ENCODE measurements at regions not wholly inside any gene's neighbourhood (a gene's known extent, or its start where the extent isn't known, plus 50 kb on each side); places are given as distances from the start of the nearest gene placed in this dataset.

DNA sequence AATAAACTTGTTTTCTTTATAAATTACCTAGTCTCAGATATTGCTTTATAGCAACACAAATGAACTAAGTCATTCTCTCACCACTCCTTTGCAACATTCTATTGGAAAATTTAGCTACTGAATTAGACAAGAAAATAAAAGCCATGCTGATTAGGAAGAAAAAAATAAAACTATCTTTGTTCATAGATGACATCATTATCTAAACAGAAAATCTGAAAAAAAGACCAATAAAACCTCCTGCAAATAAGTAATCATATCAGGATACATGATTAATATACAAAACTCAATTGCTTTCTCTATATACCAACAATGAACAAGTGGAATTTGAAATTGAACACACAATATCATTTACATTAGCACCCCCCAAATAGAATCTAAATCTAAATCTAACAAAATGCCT is 455.3 kb upstream of the KIF2A start:
- no peak for DNase-seq

DNA sequence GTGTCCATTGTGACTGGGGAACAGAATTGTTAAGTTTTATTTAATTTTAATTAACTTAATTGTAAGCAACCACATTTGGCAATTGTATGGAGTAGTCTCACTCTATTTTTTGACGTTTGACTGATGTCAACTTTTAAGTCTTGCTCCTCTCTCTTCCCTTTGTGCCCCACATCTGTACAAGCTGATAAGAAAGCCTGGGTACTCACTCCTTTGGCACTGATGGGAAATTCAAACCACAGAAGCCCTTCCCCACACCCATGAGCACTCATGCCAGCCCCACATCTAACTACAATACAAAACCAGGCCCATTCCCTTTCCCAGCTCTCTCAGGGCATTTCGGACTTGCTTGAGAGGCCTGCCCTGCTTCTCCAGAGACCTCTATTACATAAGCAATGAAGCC is 451.5 kb upstream of the KIF2A start:
- DNase-seq: no peak

DNA sequence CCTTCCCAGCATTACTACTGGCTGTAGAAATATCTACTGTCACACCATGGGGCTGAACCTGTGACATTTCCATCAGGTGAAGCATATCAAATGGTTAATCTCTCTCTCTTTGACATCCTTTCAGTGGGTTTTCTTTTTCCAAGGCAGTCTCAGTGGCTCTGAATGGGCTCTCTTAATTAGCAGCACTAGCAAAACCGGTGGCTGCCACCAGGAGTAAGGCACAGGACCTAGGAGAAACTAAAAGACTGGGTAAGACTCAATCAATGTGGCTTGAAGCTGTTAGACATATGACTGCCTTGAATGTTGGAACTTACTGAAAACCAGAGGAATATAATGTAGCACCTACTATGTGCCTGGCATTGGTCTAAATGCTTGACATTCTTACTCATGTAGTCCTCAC is 445.0 kb upstream of the KIF2A start:
- DNase-seq: no peak

DNA sequence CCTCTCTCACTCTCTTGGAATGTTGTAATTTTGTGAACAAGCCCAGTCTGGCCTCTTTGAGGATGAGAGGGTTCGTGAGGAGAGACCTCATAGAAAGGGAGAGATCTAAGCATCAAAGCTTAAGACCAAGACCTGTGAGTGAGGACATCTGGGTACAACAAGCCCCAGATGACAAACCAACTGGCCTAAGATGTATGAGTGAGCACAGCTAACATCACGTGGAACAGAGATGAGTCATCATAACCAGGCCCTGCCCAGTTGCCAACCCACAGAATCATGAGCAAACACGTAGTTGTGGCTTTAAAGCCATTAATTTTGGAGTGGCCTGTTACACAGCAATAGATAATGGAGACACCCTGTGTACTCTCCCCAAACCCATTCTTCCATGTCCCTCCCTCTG is 439.1 kb upstream of the KIF2A start:
- DNase-seq: no peak

DNA sequence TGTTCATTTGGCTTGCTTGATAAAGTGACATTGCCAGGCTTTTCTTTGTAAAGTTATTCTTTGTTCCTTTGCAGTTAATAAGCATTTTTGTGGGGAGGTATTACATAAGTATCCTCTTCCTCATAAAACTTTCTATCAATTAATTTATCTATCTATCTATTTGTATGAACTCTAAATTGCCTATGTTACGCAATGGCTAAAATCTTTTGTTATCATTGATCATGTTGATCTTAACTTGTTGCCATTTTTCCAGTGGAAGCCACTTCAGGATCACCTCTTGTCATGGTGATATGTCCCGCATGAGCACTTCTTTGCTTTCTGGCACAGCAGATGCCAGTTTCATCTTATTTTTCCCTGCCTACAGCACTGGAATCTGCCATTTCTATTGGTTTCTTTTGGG is 436.7 kb upstream of the KIF2A start:
- DNase-seq: no peak

DNA sequence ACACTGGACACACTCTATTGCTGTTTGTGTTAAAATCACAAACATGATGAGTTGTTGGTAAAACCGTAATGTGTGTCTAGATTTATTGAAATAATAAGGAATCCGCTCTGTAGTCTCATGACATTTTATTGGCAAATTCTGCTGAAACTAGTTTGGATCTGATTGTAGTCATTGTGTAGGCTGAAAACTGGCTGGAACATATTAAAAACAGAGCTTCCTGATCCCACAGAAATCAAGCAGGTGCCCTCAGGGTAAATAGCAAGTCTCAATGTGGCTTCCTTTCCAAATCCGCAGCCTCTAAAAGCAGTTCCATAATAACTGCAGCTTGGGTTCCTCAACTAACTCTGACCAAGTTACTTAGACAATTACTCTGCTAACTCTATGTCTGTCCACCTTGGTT is 427.5 kb upstream of the KIF2A start:
- DNase-seq: no peak

DNA sequence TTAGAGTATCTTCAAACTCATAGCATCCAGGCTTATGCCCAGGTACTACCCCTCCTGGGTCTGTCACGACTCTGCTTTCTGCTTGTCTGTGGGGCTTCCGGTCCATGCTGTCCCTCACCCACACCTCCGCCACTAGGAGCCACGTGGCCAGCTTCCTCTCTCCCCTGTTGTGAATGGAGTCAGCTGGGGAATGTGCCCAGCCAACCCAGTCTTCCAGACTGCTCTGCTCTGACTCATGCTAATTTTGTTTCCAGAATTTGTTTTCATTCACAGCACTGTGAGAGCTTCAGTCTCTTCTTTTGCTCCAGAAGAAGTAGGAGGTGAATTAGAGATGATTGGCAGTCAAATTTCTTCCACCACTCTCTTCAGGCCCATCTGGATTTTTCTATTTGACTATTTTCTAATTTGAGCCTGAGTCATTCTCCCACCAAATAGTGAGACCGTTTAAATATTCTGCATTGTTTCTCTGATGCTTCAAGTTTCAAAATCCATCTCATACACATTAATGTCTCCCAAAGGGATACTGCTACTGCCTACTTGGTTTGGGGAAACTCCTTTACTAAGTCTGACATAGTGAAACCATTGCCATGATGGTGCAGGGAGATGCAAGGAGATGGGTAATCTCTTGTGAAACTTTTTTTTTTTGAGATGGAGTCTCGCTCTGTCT is 424.1 kb upstream of the KIF2A start:
- DNase-seq: no peak

DNA sequence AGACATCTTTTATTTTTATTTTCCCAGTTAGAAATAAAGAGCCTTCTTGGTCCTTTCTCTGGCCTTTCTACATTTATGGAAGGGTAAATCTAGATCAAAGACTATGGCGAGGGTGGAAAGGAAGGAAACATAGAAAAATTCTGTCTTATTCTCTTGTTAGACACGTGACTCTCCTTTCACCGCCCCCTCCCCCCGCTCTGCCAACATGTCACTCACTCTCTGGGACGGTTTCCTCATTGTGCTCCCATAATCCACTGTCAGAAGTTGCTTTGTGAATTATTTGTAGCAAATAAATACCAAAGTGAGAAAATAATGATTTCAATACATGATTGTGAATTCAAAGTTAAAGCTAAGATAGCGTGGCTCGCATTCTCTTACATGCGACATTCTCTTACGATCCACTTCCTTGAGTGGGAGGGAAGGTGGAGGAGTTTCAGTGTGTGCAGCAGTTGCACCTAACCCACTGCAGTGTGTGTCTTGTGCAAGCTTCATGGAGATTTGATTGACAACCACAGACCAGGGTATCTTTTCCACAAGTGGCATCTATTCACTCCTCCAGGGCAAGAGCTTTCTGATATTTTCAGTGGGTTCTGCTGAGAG is 423.0 kb upstream of the KIF2A start:
- DNase-seq: no peak

DNA sequence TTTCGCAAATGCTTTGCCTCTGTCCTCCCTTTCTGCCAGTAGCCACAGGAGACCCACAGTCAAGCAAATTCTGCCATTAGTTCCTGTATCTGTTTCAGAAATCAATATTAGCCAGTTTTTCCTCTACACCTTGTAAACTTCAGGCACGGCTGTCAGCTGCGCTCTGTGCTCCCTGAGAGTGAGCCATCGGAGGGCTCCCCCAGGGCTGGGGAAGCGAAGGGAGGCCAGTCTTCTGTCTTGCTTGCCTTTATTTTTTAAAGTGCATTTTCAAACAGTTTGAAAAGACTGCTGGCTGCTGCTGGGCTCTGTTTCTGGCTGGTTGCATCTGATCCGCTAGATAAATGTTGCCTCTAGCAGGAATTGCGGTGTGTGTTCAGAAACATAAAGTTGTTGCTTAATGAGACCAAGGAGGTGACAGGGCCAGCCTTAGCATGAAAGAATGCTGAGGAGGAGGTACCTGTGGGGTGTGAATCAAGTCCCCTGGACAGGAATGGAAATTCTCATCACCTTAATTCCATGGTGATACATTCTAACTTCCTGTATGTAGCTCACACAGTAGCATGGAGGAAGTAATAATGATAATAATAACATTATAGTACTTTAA is 421.7 kb upstream of the KIF2A start:
- DNase-seq: no peak

DNA sequence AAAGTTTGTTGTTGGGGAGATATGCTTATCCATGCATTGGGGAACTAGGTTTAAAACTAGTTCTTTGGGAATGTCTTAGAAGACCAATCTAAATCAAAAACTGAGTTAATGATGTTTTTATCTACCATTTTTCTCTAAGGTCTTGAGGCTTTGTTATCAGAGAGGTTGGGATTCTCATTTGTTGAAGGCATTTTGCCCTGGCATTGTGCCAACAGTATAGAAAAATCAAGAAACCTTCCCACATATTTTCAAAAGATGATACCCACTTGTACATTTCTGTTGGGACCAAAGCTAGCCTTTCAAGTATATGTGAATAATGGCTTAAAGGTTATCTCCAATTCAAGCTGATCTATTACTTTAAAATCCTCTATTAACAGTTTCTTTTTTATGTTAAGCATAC is 419.8 kb upstream of the KIF2A start:
- no peak for DNase-seq

DNA sequence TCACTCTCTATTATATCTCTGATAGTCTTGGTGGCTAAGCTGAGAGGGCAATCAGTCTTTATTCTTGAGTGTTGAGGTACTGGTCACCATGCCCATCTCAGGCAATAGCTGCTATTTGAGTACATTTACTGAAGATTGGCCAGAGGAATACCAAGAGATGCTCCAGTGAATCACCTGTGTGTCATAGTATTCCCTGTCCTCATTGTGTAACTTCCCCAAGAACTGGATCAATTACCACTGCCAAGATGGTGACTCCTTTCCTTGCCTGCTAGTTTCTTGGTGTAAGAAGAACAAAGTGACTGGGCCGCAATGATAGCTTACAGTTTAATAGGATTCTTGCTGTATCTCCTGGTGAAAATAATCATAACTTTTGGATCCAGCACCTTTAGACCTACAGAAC is 418.7 kb upstream of the KIF2A start:
- DNase-seq: no peak

DNA sequence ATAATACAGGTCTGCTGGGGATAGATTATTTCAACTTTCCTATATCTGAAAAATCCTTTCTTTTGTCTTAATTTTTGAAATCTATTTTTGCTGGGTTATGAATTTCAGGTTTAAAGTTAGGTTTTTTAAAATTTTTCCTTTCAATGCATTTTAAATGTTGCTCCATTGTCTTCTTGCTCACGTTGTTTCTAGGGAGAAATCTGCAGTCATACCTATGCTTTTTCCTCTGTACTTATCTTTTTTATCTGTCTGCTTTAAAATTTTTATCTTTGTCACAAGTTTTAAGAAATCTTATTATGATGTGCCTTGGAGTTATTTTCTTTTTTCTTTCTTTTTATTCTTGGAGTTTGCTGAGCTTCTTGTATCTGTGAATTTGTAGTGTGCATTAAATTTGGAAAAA is 412.0 kb upstream of the KIF2A start:
- DNase-seq: no peak

DNA sequence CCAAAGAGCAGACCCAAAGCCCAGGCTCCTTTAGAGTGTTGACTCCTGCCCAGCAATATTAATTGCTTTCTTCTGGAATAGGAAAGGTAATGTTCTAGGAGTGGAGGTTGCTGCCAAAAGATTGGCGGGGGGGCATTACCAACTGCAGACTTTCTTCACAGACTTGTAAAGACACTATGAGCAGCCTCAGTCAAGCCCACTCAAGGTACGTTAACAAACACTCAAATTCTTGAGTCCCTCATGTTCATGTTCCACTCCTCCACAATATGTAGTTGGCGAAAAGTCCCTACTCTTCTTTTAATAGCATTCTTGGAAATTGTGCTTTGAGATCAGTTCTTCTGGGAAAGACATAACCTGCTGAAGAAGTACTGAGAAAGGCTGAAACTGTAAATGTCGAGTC is 409.2 kb upstream of the KIF2A start:
- no peak for DNase-seq

DNA sequence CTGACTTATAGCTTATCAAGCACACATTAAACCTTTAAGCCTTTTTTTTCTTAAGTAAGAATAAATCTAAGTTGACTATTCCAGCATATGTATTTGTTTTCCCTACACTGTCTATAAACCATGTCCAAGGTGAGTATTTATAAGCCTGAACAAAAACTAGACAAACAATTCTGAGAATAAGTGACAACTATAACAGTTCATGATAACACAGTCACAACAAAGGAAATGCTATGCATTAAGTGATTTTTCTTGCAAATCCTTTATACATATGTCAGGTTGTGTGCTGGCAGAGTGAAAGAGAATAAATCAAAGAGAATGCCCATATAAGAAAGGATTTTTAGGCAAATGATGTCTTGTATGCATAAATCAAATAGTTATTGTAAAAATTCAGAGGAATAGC is 408.8 kb upstream of the KIF2A start:
- DNase-seq: no peak

DNA sequence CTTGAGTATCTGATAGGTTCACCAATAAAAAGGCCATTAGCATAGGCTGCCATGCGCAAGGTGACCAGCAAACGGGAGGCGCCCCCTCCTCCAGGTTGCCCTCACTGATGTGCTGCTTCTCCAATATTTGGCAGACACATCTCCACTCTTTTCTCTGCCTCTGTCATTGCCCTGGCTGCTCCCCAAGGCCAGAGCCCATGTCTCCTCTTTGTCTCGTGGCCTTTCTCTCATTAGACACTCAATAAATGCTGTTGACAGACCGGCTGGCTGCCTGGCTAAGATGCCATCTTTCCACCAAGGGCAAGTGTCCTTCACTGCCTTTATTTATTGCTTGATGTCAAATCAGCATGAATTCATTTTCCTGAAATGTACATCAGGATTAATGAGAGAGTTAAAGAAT is 404.0 kb upstream of the KIF2A start:
- no peak for DNase-seq

DNA sequence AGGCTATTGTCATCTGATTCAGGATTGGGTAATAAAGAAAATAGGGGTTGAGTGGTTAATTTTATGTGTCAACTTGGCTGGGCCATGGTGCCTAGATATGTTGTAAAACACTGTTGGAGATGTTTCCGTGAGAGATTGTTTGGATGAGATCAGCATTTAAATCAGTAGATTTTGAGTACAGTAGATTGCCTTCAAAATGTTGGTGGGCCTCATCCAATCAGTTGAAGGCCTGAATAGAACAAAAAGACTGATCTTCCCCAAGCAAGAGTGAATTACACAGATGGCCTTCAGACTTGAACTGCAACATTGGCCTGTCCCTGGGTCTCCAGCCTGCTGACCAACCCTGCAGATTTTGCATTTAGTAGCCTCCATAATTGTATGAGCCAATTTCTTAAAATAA is 401.3 kb upstream of the KIF2A start:
- no peak for DNase-seq

DNA sequence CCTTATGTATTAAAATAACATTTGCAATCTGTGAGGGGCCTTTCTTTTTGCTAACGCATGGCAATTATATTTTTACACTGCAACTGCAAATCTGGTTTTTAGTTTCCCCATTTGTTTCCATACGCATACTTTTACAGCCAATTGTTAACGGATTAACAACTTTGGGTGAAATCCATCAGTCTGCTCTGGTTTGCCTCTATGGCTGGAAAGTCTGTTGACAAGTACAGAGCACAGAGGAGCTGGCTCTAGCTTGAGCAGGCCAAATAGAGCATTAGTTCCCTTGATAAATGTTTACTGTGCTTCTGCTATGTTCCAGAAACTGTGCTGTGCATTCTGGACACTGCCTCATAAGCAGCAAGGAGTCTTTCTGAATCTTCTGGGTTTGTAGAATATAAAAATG is 400.4 kb upstream of the KIF2A start:
- DNase-seq: no peak

DNA sequence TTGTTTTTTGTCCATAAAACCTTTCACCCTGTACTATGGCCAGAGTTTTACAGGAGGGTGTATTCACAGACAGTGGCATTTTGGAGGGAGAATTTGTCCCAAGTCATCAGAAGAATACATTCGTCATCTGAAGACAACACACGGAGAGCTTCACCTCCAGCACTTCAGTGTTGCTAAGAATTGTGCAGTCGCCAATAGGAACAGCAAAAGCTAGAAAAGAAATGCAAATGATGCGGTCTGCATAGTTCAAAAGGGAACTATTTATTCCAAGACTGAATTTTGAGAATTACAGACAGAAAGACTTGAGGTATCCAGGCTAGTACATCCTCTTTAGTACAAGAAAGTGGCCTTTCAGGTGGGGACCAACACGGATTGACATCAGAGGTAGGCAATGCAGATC is 399.2 kb upstream of the KIF2A start:
- no peak for DNase-seq

DNA sequence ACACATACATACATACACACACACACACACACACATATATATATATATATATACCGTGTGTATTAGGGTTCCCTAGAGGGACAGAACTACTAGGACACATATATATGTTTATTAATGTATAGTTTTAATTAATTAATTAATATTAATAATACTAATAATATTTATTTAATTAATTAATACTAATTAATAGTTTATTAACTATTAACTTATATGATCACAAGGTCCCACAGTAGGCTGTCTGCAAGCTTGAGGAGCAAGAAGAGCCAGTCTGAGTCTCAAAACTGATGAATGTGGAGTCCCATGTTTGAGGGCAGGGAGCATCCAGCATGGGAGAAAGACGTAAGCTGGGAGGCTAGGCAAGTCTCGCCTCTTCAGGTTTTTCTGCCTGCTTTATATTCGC is 398.0 kb upstream of the KIF2A start:
- no peak for DNase-seq

DNA sequence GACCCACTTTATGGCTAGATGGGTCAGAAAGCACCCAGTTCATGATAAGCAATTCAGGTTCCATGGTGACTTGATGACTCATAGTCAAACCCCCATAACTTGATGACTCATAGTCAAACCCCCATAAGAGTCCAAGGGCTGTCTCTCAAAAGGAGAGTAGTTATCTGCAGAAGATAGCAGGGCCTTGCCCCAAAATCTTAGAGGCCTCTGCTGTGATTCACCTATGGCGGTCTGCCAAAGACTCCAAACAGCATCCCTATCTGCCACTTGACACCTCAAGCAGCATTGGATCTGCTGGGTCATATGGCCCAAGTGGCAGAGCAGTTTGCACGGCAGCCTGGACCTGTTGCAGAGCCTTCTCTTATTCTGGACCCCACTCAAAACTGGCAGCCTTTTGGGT is 395.2 kb upstream of the KIF2A start:
- no peak for DNase-seq

DNA sequence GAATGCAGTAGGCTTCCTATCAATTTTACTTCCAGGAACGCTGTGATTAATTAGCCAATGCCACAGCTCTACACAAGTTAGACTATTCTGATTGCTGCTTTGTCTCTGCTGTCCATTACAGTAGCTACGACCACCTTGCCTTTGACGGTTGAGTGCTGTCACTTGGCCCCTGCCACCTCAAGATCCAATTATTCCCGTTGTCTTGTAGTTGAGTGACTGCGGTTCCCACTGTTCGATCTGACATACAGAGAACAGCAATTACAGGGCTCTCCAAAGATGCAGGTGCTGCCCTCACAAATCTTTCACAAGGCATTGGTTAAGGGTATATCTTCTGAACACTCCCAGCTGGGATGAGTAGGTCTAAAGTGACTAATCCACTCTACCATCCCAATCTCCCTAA is 393.4 kb upstream of the KIF2A start:
- DNase-seq: no peak

DNA sequence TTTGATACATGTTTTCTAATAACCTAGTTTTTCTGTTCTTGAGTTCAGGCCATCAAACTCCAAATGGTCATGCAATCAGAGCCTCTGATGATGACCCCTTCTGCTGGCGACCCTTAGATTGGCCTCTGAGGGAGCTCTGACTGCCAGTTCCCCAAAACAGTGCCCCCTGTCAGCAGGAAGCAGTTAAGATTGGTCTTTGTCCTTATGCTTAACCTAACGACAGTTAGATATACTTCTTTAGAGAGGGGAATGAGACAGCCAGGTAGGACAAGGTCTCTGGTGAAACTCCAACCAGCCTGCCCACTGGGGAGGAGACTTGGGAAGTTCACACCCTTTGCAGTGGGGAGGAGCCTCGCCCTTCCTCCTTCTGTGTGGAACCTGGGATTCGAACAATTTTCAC is 390.4 kb upstream of the KIF2A start:
- no peak for DNase-seq

DNA sequence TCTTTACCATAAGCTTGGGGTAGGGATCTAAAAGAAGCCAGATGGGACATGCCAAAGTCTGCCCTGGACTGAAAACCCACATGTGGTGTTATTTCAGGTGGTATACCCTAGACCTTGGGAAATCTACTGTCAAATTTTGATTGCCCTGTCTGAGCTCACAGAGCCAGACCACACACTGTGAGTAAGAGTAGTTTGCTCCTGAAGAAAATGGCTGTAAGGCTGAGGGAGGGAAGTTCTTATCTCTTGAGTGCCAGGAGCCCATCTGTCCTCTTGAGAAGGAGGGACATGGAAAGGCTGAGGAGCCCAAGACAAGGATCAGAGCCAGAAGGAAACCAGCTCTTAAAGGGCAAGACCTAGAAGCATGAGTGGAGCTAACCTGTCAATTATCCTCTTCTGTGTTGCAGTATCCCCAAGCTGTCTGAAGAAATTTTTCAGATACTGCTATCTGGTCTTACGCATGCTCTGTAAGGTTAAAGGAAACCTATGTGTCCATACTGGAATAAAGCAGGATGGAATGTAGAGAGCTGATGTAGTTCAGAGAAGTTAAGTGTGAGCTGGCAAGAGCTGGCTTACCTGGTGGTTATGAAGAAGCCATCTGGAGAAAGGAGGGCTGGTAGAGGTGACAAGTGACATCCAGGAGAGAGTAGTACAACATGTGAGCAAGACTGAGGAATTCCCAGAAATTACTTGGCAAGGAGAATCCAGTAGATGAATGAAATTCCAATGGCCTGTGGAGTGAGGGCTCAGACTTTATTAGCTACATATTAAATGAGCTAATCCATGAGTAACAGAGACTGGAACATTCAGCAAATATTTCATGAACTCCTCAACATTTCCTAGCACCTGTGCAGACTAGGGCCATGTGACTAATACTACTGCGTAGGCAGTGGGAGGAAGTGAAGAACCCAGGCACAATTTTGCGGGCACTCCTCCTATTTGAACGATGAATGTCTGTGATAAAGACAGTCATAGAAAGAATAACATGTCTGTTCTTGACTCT is 389.1 kb upstream of the KIF2A start:
- no peak for DNase-seq

DNA sequence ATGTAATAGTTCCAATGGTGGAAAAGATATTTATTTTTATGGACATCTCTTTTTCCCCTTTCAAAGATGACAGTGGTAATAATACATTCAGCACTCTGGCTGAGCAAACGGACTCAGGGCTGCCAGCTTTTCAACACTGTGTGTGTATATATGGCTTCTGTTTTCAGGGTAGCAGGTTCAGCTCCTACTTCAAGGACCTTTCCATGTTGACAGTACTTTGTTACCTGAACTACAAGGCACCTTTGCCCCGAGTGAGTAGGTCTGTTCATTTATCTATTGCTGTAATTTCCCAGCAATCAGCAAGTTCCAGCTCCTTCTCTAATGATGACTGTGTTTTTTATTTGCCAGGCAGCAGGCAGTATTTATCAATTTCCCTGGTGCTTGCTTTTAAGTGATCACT is 387.4 kb upstream of the KIF2A start:
- DNase-seq: no peak
